CD4-positive, alpha-beta T cell (primary cell): ENCODE measurements at regions not wholly inside any gene's neighbourhood (a gene's known extent, or its start where the extent isn't known, plus 50 kb on each side); places are given as distances from the start of the nearest gene placed in this dataset.

Experiments
- ATAC-seq: fragments of 200-7000 bp; cut with Tn5 transposase; one replicate; pipeline ENCODE4 v1.10.0; 2022; ENCODE audit warnings: mild to moderate bottlenecking; ENCODE audit not compliant: poor library complexity
- CTCF ChIA-PET: fragments of 350-600 bp; sonication (Branson Sonifier 250); formaldehyde crosslinking; loops from one replicate; lab custom pipeline; 2021; ENCODE audit warnings: antibody characterized with exemption, inconsistent platforms; lab: Charles Lee
- POLR2A ChIA-PET: fragments of 350-600 bp; sonication (Branson Sonifier 250); formaldehyde crosslinking; loops from one replicate; lab custom pipeline; 2021; ENCODE audit warnings: antibody characterized with exemption, inconsistent platforms; lab: Charles Lee
- DNase-seq, 14 experiments: peaks; one replicate each; pipeline ENCODE4 v3.0.0-alpha.2; 2013 to 2020; ENCODE audit warnings: mixed read lengths in 2 of 14
- H3K27ac ChIP-seq, 2 donors: one replicate each; pipeline versions ENCODE4 v1.5.1 to v1.7.0; 2013; ENCODE audit warnings: low read length in 2 of 2, low read depth in 1 of 2, mild to moderate bottlenecking in 1 of 2
- H3K27me3 ChIP-seq, 2 experiments: 1 replicate in 1 of 2; 2 replicates in 1 of 2; pipeline versions ENCODE4 v1.6.1 to v1.7.0; 2013; ENCODE audit warnings: low read length in 2 of 2, control low read depth in 1 of 2, mild to moderate bottlenecking in 1 of 2, moderate library complexity in 1 of 2; ENCODE audit not compliant: insufficient read depth in 2 of 2, control insufficient read depth in 1 of 2
- H3K36me3 ChIP-seq: one replicate; pipeline ENCODE4 v1.6.1; 2013; ENCODE audit warnings: low read length, control low read depth; ENCODE audit not compliant: insufficient read depth
- H3K4me1 ChIP-seq: one replicate; pipeline ENCODE4 v1.6.1; 2013; ENCODE audit warnings: low read length, control low read depth; ENCODE audit not compliant: insufficient read depth
- H3K4me3 ChIP-seq: one replicate; pipeline ENCODE4 v1.5.1; 2013; ENCODE audit warnings: mild to moderate bottlenecking, low read length, moderate library complexity
- H3K9me3 ChIP-seq, 2 experiments: 1 replicate in 1 of 2; 2 replicates in 1 of 2; pipeline versions ENCODE4 v1.6.1 to v1.7.0; 2013; ENCODE audit warnings: low read length in 2 of 2, mild to moderate bottlenecking in 2 of 2, control low read depth in 1 of 2, moderate library complexity in 1 of 2; ENCODE audit not compliant: control insufficient read depth in 1 of 2, insufficient read depth in 1 of 2
- H3K27ac Mint-ChIP-seq: one replicate; pipeline ENCODE4 v1.8.0; 2020; ENCODE audit warnings: mixed read lengths
- H3K27me3 Mint-ChIP-seq: one replicate; pipeline ENCODE4 v1.8.0; 2021; ENCODE audit warnings: mixed read lengths
- H3K36me3 Mint-ChIP-seq: one replicate; pipeline ENCODE4 v1.8.0; 2021; ENCODE audit warnings: low read depth, mixed read lengths
- H3K4me1 Mint-ChIP-seq: one replicate; pipeline ENCODE4 v1.8.0; 2021; ENCODE audit warnings: low read depth, mixed read lengths
- H3K4me3 Mint-ChIP-seq: one replicate; pipeline ENCODE4 v1.8.0; 2020; ENCODE audit warnings: mild to moderate bottlenecking, mixed read lengths
- H3K9me3 Mint-ChIP-seq: one replicate; pipeline ENCODE4 v1.8.0; 2020; ENCODE audit warnings: mixed read lengths
- CTCF ChIP-seq: fragments of 200-600 bp; IDR thresholded peaks from one replicate; pipeline ENCODE4 v1.8.0; 2022; ENCODE audit warnings: antibody characterized with exemption, mild to moderate bottlenecking
- intact Hi-C, 2 experiments: fragments of 100-400 bp; cut with DNase I in 1 of 2; cut with micrococcal nuclease in 1 of 2; formaldehyde crosslinking; loops; one replicate each; pipeline versions ENCODE4 v1.15.1 to v1.9.0; 2023 to 2025; cut with DNase I, micrococcal nuclease

- DNase-seq (no peak), ATAC-seq (no peak)
- Mint-ChIP-seq H3K27me3 (no peaks in the 10 kb centered on the region), H3K9me3 (no peaks in the 10 kb centered on the region), H3K36me3 (no peaks in the 10 kb centered on the region), H3K4me1 (no peaks in the 10 kb centered on the region), H3K4me3 (no peak overlapping the region), H3K27ac (no peak overlapping the region)
- H3K27ac ChIP-seq, result no peak overlapping the region
- H3K4me3 ChIP-seq, result no peak overlapping the region
- no peaks in the 10 kb centered on the region for H3K27me3 ChIP-seq
- H3K4me1 ChIP-seq, result no peaks in the 10 kb centered on the region
- ChIA-PET CTCF (no interaction called here), POLR2A (no interaction called here)
- no peak for TF ChIP-seq CTCF
- peaks cover 30 to 100% of the 10 kb centered on the region in 2 experiments for H3K9me3 ChIP-seq
- intact Hi-C loops, result loop anchor here in 1 of 2 experiments (1.0 kb wide), 1 partner anchor 33 kb away; no protein-coding TSS in a partner anchor
- H3K36me3 ChIP-seq, result no peaks in the 10 kb centered on the region
Measured at GRCh38 chr12:34350092-34351041, 328.1 kb downstream of the ALG10 start.

- peaks cover 23 to 100% of the 10 kb centered on the region in 2 experiments for H3K9me3 ChIP-seq
- H3K9me3 Mint-ChIP-seq, result no peaks in the 10 kb centered on the region
- H3K4me1 Mint-ChIP-seq, result no peaks in the 10 kb centered on the region
- DNase-seq (no peak), ATAC-seq (no peak)
- H3K4me1 ChIP-seq, result no peaks in the 10 kb centered on the region
- no peaks in the 10 kb centered on the region for H3K36me3 ChIP-seq
- no peak overlapping the region for H3K4me3 Mint-ChIP-seq
- intact Hi-C loops, result no loop called here
- no peaks in the 10 kb centered on the region for H3K36me3 Mint-ChIP-seq
- no peak for TF ChIP-seq CTCF
- POLR2A ChIA-PET, result no interaction called here
- H3K27ac Mint-ChIP-seq, result no peak overlapping the region
- H3K4me3 ChIP-seq, result no peak overlapping the region
- CTCF ChIA-PET, result no interaction called here
- H3K27me3 ChIP-seq, result no peaks in the 10 kb centered on the region
- no peaks in the 10 kb centered on the region for H3K27me3 Mint-ChIP-seq
- no peak overlapping the region for H3K27ac ChIP-seq
Measured at GRCh38 chr12:34352098-34352497, 329.8 kb downstream of the ALG10 start.

GRCh38 chr12:34354239-34355200 lies 332.2 kb downstream of the ALG10 start:
- Histone ChIP-seq H3K4me1 (no peaks in the 10 kb centered on the region), H3K36me3 (no peaks in the 10 kb centered on the region), H3K9me3 (peaks cover 20 to 100% of the 10 kb centered on the region in 2 experiments), H3K4me3 (no peak overlapping the region), H3K27ac (no peak overlapping the region), H3K27me3 (no peaks in the 10 kb centered on the region)
- no peaks in the 10 kb centered on the region for H3K9me3 Mint-ChIP-seq
- ATAC-seq, result no peak
- ChIA-PET CTCF (no interaction called here), POLR2A (no interaction called here)
- no peak overlapping the region for H3K27ac Mint-ChIP-seq
- DNase-seq, result no peak
- intact Hi-C loops, result no loop called here
- H3K36me3 Mint-ChIP-seq, result no peaks in the 10 kb centered on the region
- H3K27me3 Mint-ChIP-seq, result no peaks in the 10 kb centered on the region
- no peaks in the 10 kb centered on the region for H3K4me1 Mint-ChIP-seq
- TF ChIP-seq CTCF, result no peak
- no peak overlapping the region for H3K4me3 Mint-ChIP-seq
